NCI-H345 (cell line): ENCODE measurements at regions not wholly inside any gene's neighbourhood (a gene's known extent, or its start where the extent isn't known, plus 50 kb on each side); places are given as distances from the start of the nearest gene placed in this dataset.

ENCODE experiments used
- DNase-seq: peaks from one replicate; lab custom pipeline; 2025; lab: John Stamatoyannopoulos, UW

GRCh38 chr2:121159291-121160071 lies 125.5 kb downstream of the TFCP2L1 start:
- DNase-seq, result no peak

GRCh38 chr2:121160366-121160765 lies 124.6 kb downstream of the TFCP2L1 start:
- DNase-seq, result no peak

- DNase-seq, result no peak
Measured at GRCh38 chr2:121161272-121161671, 123.7 kb downstream of the TFCP2L1 start.

DNA sequence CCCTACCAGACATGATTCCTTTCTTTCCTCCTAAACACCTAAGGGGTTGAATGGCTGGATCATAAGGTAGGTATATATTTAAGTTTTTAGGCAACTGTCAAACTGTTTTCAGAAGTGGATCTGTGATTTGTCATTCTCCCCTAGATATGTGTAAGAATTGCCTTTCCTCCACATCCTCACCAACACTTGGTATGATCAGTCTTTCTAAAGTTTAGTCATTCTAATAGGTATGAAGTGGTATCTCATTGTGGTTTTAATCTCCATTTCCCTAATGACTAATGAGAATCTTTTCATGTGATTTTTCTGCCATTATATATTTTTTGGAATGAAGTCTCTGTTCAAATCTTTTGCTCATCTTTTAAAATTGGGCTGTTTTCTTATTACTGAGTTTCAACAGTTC lies 122.1 kb downstream of the TFCP2L1 start:
- no peak for DNase-seq

DNA sequence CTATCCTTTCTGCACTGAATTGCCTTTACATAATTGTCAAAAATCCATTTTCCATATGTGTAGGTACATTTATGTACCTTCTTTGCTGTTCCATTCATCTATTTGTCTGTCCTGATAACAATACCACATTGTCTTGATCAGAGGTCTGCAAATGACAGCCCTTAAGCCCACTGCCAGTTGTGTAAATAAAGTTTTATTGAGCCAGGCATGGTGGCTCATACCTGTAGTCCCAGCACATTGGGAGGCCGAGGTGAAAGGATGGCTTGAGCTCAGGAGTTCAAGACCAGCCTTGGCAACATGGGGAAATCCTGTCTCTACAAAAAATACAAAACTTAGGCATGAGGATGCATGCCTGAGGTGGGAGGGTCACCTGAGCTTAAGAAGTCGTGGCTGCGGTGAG lies 121.0 kb downstream of the TFCP2L1 start:
- DNase-seq, result no peak

- DNase-seq, result no peak
Measured at GRCh38 chr2:121165038-121165542, 119.9 kb downstream of the TFCP2L1 start.
